GM20000 (cell line): ENCODE measurements at regions not wholly inside any gene's neighbourhood (a gene's known extent, or its start where the extent isn't known, plus 50 kb on each side); places are given as distances from the start of the nearest gene placed in this dataset.
"Not testable (repeated sequence)": the region's sequence is repeated elsewhere in the genome, so short reads cannot be mapped to it uniquely, and the experiment has no call there.

Experiments used
- DNase-seq: peaks from one replicate; pipeline ENCODE4 v3.0.0; 2012; ENCODE audit warnings: low spot score
- TF ChIP-seq, protein P1 (sequence below): IDR thresholded peaks from 2 replicates; pipeline ENCODE4 v1.5.1; 2012; ENCODE audit warnings: mild to moderate bottlenecking, control low read depth; ENCODE audit errors: extremely low read depth, missing control alignments

DNA sequence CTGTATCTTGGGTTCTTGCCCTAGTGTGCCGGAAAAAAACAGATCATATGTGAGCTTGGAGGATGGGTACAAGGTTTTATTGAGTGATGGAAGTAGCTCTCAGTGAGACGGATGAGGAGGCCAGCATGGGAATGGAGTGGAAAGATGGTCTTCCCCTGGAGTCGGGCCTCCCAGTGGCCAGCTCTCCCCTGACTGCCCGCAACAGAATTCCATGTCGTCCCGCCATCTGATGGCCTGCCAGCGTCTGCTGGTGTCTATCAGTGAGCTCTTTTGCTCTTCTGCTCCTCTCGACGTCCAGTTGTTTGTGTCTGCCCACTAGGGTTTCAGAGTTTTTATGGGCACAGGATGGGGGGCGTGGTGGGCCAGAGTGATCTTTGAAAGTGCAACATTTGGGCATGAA lies 315.2 kb upstream of the BRINP3 start:
- DNase-seq: no peak
- TF ChIP-seq, protein P1, sequence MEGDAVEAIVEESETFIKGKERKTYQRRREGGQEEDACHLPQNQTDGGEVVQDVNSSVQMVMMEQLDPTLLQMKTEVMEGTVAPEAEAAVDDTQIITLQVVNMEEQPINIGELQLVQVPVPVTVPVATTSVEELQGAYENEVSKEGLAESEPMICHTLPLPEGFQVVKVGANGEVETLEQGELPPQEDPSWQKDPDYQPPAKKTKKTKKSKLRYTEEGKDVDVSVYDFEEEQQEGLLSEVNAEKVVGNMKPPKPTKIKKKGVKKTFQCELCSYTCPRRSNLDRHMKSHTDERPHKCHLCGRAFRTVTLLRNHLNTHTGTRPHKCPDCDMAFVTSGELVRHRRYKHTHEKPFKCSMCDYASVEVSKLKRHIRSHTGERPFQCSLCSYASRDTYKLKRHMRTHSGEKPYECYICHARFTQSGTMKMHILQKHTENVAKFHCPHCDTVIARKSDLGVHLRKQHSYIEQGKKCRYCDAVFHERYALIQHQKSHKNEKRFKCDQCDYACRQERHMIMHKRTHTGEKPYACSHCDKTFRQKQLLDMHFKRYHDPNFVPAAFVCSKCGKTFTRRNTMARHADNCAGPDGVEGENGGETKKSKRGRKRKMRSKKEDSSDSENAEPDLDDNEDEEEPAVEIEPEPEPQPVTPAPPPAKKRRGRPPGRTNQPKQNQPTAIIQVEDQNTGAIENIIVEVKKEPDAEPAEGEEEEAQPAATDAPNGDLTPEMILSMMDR: no peak

DNA sequence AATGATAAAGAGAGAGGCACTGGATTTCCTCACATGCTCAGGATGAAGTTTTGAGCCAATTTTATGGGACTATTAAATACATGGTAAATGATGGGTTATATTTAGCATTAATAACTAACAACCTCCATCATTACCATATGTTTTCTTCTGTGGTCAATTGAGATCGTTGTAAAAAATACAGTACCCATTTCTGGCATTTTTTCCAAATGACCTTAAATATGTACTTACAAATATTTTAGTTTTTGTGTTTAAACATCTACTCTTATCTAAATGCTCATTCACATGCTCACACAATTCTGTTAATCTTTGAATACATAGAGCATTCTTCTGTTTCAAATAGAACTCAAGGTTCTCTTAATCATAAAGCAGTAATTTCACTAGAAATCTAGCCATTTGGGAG lies 330.0 kb upstream of the BRINP3 start:
- TF ChIP-seq, protein P1: no peak

GRCh38 chr1:190808035-190808434 lies 330.4 kb upstream of the BRINP3 start:
- DNase-seq: no peak

More for the DNA sequence above, 330.0 kb upstream of the BRINP3 start:
- DNase-seq: no peak

GRCh38 chr1:190809312-190809711 lies 331.6 kb upstream of the BRINP3 start:
- no peak for DNase-seq
- TF ChIP-seq, protein P1: no peak

More at GRCh38 chr1:190808035-190808434, 330.4 kb upstream of the BRINP3 start:
- TF ChIP-seq, protein P1: no peak

- no peak for DNase-seq
- TF ChIP-seq, protein P1: no peak
Measured at GRCh38 chr1:190812996-190813395, 335.3 kb upstream of the BRINP3 start.

DNA sequence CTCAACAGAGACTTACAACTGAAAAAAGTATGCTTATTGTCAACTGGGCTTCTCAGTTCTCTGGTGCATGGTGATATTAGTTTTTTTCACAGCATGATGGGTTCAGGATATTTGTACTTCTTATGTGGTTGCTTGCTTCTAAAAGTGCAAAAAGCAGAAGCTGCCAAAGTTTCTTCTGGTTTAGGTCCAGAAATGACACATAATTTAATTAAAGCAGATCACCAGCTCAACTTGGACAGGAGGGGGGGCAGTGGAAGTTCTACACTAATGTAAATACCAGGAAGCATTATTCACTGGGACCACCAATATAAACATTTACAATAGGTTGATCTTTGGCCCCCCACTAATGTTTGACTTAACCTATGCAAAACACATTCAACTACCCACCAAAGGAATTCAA lies 354.8 kb upstream of the BRINP3 start:
- DNase-seq: no peak
- TF ChIP-seq, protein P1: no peak

DNA sequence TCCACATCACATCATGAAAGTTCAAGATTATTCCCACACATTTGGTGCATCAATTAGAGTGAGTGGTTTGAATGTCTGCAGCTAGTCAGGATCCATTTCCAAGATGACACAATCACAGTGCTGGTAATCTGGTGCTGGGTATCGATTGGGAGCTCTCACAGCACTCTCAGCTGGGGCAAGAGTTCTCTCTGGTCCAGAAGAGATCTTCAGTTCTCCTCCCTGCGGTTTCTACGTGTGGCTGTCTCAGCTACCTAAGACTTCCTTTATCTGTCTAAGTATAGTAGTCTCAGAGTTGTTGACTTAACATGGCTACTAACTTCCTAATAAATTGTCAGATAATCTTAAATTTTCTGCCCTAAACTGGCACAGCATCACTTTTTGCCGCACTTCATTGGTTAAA lies 358.0 kb upstream of the BRINP3 start:
- TF ChIP-seq, protein P1: no peak
- no peak for DNase-seq

GRCh38 chr1:190837200-190837599 lies 359.5 kb upstream of the BRINP3 start:
- not testable (repeated sequence) for DNase-seq
